GM23338 (cell line): ENCODE measurements at regions not wholly inside any gene's neighbourhood (a gene's known extent, or its start where the extent isn't known, plus 50 kb on each side); places are given as distances from the start of the nearest gene placed in this dataset.

Experiments
- ATAC-seq: fragments of 200-7000 bp; cut with Tn5 transposase; 3 replicates; pipeline ENCODE4 v1.9.1; 2020
- DNase-seq: peaks from one replicate; pipeline ENCODE4 v3.0.0-alpha.2; 2015; ENCODE audit warnings: low spot score
- H2AFZ ChIP-seq: fragments of 200-600 bp; sonication (generic); 2 replicates; pipeline ENCODE4 v1.8.0; 2016; ENCODE audit warnings: antibody characterized with exemption, mild to moderate bottlenecking, moderate library complexity
- H3F3A ChIP-seq: fragments of 200-600 bp; sonication (generic); replicated peaks from 2 replicates; pipeline ENCODE4 v1.8.0; 2017; ENCODE audit warnings: antibody characterized with exemption, mixed run types, low read depth
- H3K27ac ChIP-seq: fragments of 200-600 bp; sonication (generic); 2 replicates; pipeline ENCODE4 v1.6.1; 2016; ENCODE audit warnings: low read depth
- H3K27me3 ChIP-seq: fragments of 200-600 bp; sonication (generic); 2 replicates; pipeline ENCODE4 v1.8.0; 2016; ENCODE audit warnings: mild to moderate bottlenecking, mixed run types, moderate library complexity; ENCODE audit not compliant: insufficient read depth
- H3K36me3 ChIP-seq: fragments of 200-600 bp; sonication (generic); 2 replicates; pipeline ENCODE4 v1.8.0; 2016; ENCODE audit warnings: mild to moderate bottlenecking; ENCODE audit not compliant: insufficient read depth
- H3K4me1 ChIP-seq: fragments of 200-600 bp; sonication (generic); 2 replicates; pipeline ENCODE4 v1.8.0; 2016; ENCODE audit warnings: mild to moderate bottlenecking, moderate library complexity; ENCODE audit not compliant: insufficient read depth
- H3K4me2 ChIP-seq: fragments of 200-600 bp; sonication (generic); 2 replicates; pipeline ENCODE4 v1.7.1; 2017; ENCODE audit warnings: mixed run types
- H3K4me3 ChIP-seq: fragments of 200-600 bp; sonication (generic); 2 replicates; pipeline ENCODE4 v1.6.1; 2016; ENCODE audit warnings: mixed run types
- H3K79me2 ChIP-seq: fragments of 200-600 bp; sonication (generic); replicated peaks from 2 replicates; pipeline ENCODE4 v1.8.0; 2017; ENCODE audit warnings: mild to moderate bottlenecking; ENCODE audit not compliant: insufficient read depth
- H3K9me2 ChIP-seq: fragments of 200-600 bp; sonication (generic); 2 replicates; pipeline ENCODE4 v1.8.0; 2017; ENCODE audit not compliant: insufficient read depth
- H4K20me1 ChIP-seq: fragments of 200-600 bp; sonication (generic); replicated peaks from 2 replicates; pipeline ENCODE4 v1.8.0; 2017; ENCODE audit warnings: mild to moderate bottlenecking; ENCODE audit not compliant: insufficient read depth
- H3K27ac Mint-ChIP-seq: 2 replicates; pipeline ENCODE4 v1.8.0; 2020; ENCODE audit warnings: inconsistent platforms, mild to moderate bottlenecking, moderate library complexity, mixed read lengths
- H3K27me3 Mint-ChIP-seq: 3 replicates; pipeline ENCODE4 v1.8.0; 2022; ENCODE audit warnings: low read depth, mild to moderate bottlenecking, moderate library complexity, mixed read lengths, inconsistent platforms; ENCODE audit not compliant: insufficient read depth, poor library complexity
- H3K36me3 Mint-ChIP-seq: 3 replicates; pipeline ENCODE4 v1.8.0; 2021; ENCODE audit warnings: low read depth, mild to moderate bottlenecking, inconsistent platforms, moderate library complexity, mixed read lengths
- H3K4me1 Mint-ChIP-seq: 3 replicates; pipeline ENCODE4 v1.8.0; 2020; ENCODE audit warnings: mild to moderate bottlenecking, inconsistent platforms, mixed read lengths
- H3K4me3 Mint-ChIP-seq: 3 replicates; pipeline ENCODE4 v1.8.0; 2021; ENCODE audit warnings: moderate library complexity, mild to moderate bottlenecking, inconsistent platforms, mixed read lengths
- H3K9me3 Mint-ChIP-seq: 3 replicates; pipeline ENCODE4 v1.8.0; 2020; ENCODE audit warnings: moderate library complexity, mild to moderate bottlenecking, inconsistent platforms, mixed read lengths
- CREB1 ChIP-seq: fragments of 250-450 bp; sonication (Bioruptor Pico); IDR thresholded peaks from 2 replicates; pipeline ENCODE4 v1.5.0; 2020; ENCODE audit warnings: low read depth, mild to moderate bottlenecking, moderate library complexity
- CTCF ChIP-seq, 2 experiments: fragments of 200-600 bp in 1 of 2; sonication (generic) in 1 of 2; conservative IDR thresholded peaks; 2 replicates each; pipeline versions ENCODE4 v1.5.1 to v1.6.1; 2016 to 2017; ENCODE audit warnings: antibody characterized with exemption in 2 of 2, low read depth in 2 of 2, mild to moderate bottlenecking in 2 of 2, moderate library complexity in 1 of 2
- ETS1 ChIP-seq: IDR thresholded peaks from 2 replicates; pipeline ENCODE4 v1.6.1; 2016; ENCODE audit warnings: antibody characterized with exemption
- EZH2 ChIP-seq: fragments of 200-600 bp; sonication (generic); IDR thresholded peaks from one replicate; pipeline ENCODE4 v1.8.0; 2017; ENCODE audit warnings: antibody characterized with exemption, mild to moderate bottlenecking, low read depth; ENCODE audit not compliant: unreplicated experiment
- JUNB ChIP-seq: IDR thresholded peaks from one replicate; pipeline ENCODE4 v1.6.1; 2016; ENCODE audit warnings: antibody characterized with exemption; ENCODE audit not compliant: unreplicated experiment
- NANOG ChIP-seq: IDR thresholded peaks from 2 replicates; pipeline ENCODE4 v1.6.1; 2016; ENCODE audit warnings: antibody characterized with exemption, borderline replicate concordance
- REST ChIP-seq: IDR thresholded peaks from one replicate; pipeline ENCODE4 v1.6.1; 2018; ENCODE audit warnings: antibody characterized with exemption; ENCODE audit not compliant: unreplicated experiment
- ZNF114 ChIP-seq: fragments of 250-450 bp; sonication (Bioruptor Pico); IDR thresholded peaks from 2 replicates; pipeline ENCODE4 v1.5.0; 2020; ENCODE audit warnings: mild to moderate bottlenecking, moderate library complexity
- ZNF331 ChIP-seq: fragments of 250-450 bp; sonication (Bioruptor Pico); IDR thresholded peaks from 2 replicates; pipeline ENCODE4 v1.5.0; 2020; ENCODE audit warnings: low read depth, mild to moderate bottlenecking, moderate library complexity

GRCh38 chr10:33807531-33808359 is 473.3 kb upstream of the NRP1 start (continued):
- TF ChIP-seq CTCF (conservative IDR thresholded peaks at IDR 0.05; ENCODE audit: low read depth in 2 of 2) (no peak), JUNB (no peak), REST (no peak)

- peaks cover 19% of the 10 kb centered on the region; the same call in 2 of the 3 replicates for H3K4me1 Mint-ChIP-seq
- Histone ChIP-seq H4K20me1 (no peaks in the 10 kb centered on the region), H2AFZ (no peak overlapping the region), H3K9me2 (0 out of 2 replicates have a peak, but pooled peaks cover 9% of the 10 kb centered on the region), H3K27me3 (no peaks in the 10 kb centered on the region), H3K36me3 (no peaks in the 10 kb centered on the region), H3K4me2 (no peak overlapping the region), H3K4me3 (no peak overlapping the region), H3F3A (no peaks in the 10 kb centered on the region), H3K79me2 (no peaks in the 10 kb centered on the region), H3K4me1 (peaks cover 11% of the 10 kb centered on the region; the same call in 1 of the 2 replicates), H3K27ac (no peak overlapping the region)
- no peaks in the 10 kb centered on the region for H3K27me3 Mint-ChIP-seq
- H3K4me3 Mint-ChIP-seq = no peak overlapping the region
- H3K9me3 Mint-ChIP-seq = no peaks in the 10 kb centered on the region
- H3K27ac Mint-ChIP-seq = no peak overlapping the region
- ATAC-seq (no peak), DNase-seq (no peak)
- H3K36me3 Mint-ChIP-seq = no peaks in the 10 kb centered on the region
- no peak for TF ChIP-seq EZH2
- TF ChIP-seq JUNB = no peak
- TF ChIP-seq NANOG = no peak
- no peak for TF ChIP-seq CTCF (conservative IDR thresholded peaks at IDR 0.05; ENCODE audit: low read depth in 2 of 2)
- TF ChIP-seq ZNF331 (CRISPR knock-in tag) = no peak
- no peak for TF ChIP-seq ETS1
- no peak for TF ChIP-seq ZNF114 (CRISPR knock-in tag)
- no peak for TF ChIP-seq CREB1 (CRISPR knock-in tag)
Measured at GRCh38 chr10:33805831-33806230, 471.4 kb upstream of the NRP1 start.
